Ovary (tissue), 7 donors: ENCODE measurements at regions not wholly inside any gene's neighbourhood (a gene's known extent, or its start where the extent isn't known, plus 50 kb on each side); places are given as distances from the start of the nearest gene placed in this dataset.

Experiments used
- DNase-seq, 5 donors: peaks; one replicate each; pipeline ENCODE4 v3.0.0-alpha.2; 2019 to 2020
- H3K27ac ChIP-seq, 2 donors: fragments of 200-600 bp; one replicate each; pipeline versions ENCODE4 v1.5.1 to v1.8.0; 2019 to 2022
- H3K27me3 ChIP-seq: fragments of 200-600 bp; one replicate; pipeline ENCODE4 v1.8.0; 2022
- H3K36me3 ChIP-seq: fragments of 200-600 bp; sonication (generic); one replicate; pipeline ENCODE4 v1.5.1; 2019
- H3K4me1 ChIP-seq: one replicate; pipeline ENCODE4 v1.8.1; 2013; ENCODE audit warnings: mild to moderate bottlenecking, moderate library complexity; ENCODE audit not compliant: insufficient read depth
- H3K4me3 ChIP-seq: fragments of 200-600 bp; sonication (generic); one replicate; pipeline ENCODE4 v1.5.1; 2017
- H3K9me3 ChIP-seq, 2 donors: fragments of 200-600 bp in 1 of 2; sonication (generic) in 1 of 2; one replicate each; pipeline versions ENCODE4 v1.5.1 to v1.8.1; 2013 to 2019; ENCODE audit warnings: mild to moderate bottlenecking in 1 of 2, moderate library complexity in 1 of 2
- CTCF ChIP-seq, 3 donors: fragments of 450-650 bp in 2 of 3; fragments of 200-600 bp in 1 of 3; IDR thresholded peaks; one replicate each; pipeline versions ENCODE4 v1.5.1 to v1.8.0; 2016 to 2022; ENCODE audit warnings: antibody characterized with exemption in 3 of 3, mild to moderate bottlenecking in 1 of 3
- EP300 ChIP-seq: sonication (generic); formaldehyde crosslinking; IDR thresholded peaks from one replicate; pipeline ENCODE4 v1.6.1; 2017; ENCODE audit warnings: antibody characterized with exemption
- POLR2A ChIP-seq: fragments of 450-650 bp; IDR thresholded peaks from one replicate; pipeline ENCODE4 v1.6.1; 2017; ENCODE audit warnings: antibody characterized with exemption, mild to moderate bottlenecking, moderate library complexity
- WGBS, 3 donors: extraction: QIAGEN DNeasy Blood & Tissue Kit in 1 of 3; methylation state at CpG; one replicate each; pipeline versions ENCODE4 v1.1.5 to v1.1.7; 2013 to 2017; 5-methylcytosine and 5-hydroxymethylcytosine counted together
- intact Hi-C, 4 donors: fragments of 100-400 bp; cut with DNase I; formaldehyde crosslinking; loops; one replicate each; pipeline versions ENCODE4 v1.11.0 to v1.15.1; 2022 to 2023
- donor health status: DM: no; HTN: no; CAD: no; lungs with moderate emphysema.
- donor health status: DM: no; HTN: no; CAD: no.
- donor health status: Bipolar disorder and iron deficiency.
- donor health status: DM: no; HTN: no; CAD: no.
- donor health status: DM: yes; HTN: yes; CAD: no.

GRCh38 chr6:140486450-140487361 is 1112.3 kb upstream of the CITED2 start:
- Histone ChIP-seq H3K9me3 (no peaks in the 10 kb centered on the region), H3K4me3 (no peak overlapping the region), H3K36me3 (no peaks in the 10 kb centered on the region), H3K4me1 (no peaks in the 10 kb centered on the region), H3K27ac (no peak overlapping the region), H3K27me3 (no peaks in the 10 kb centered on the region)
- TF ChIP-seq CTCF (IDR thresholded peaks at IDR 0.05) (no peak), POLR2A (no peak), EP300 (no peak)
- DNase-seq: no peak
- intact Hi-C loops: no loop called here
- WGBS, 3 donors: 74 to 76% (median 75%) methylated on average over 3 of the region's 3 CpGs

- DNase-seq: peak; percentile 28 to 64 (median 54)
Observed at GRCh38 chr6:140485740-140486449, 1111.4 kb upstream of the CITED2 start.

GRCh38 chr6:140480852-140481251 is 1106.4 kb upstream of the CITED2 start:
- no peak overlapping the region for H3K27ac ChIP-seq
- H3K36me3 ChIP-seq: no peaks in the 10 kb centered on the region
- H3K27me3 ChIP-seq: no peaks in the 10 kb centered on the region
- WGBS, 3 donors: 4 to 13% (median 7%) methylated on average over 2 of the region's 2 CpGs
- TF ChIP-seq POLR2A (no peak), CTCF (IDR thresholded peaks at IDR 0.05) (no peak), EP300 (no peak)
- no peaks in the 10 kb centered on the region for H3K9me3 ChIP-seq
- H3K4me3 ChIP-seq: no peak overlapping the region
- DNase-seq: peak in 4 of 5 donors; percentile 18 to 33 (median 28)
- intact Hi-C loops: no loop called here
- no peaks in the 10 kb centered on the region for H3K4me1 ChIP-seq

More at GRCh38 chr6:140485740-140486449, 1111.4 kb upstream of the CITED2 start:
- TF ChIP-seq EP300 (no peak), CTCF (IDR thresholded peaks at IDR 0.05) (no peak), POLR2A (no peak)
- Histone ChIP-seq H3K36me3 (no peaks in the 10 kb centered on the region), H3K4me1 (no peaks in the 10 kb centered on the region), H3K27ac (peak overlapping the region in 1 of 2 donors; percentile 7), H3K27me3 (no peaks in the 10 kb centered on the region), H3K9me3 (no peaks in the 10 kb centered on the region), H3K4me3 (no peak overlapping the region)
- WGBS, 3 donors: 7 to 23% (median 11%) methylated on average over 6 of the region's 6 CpGs
- intact Hi-C loops: no loop called here

GRCh38 chr6:140478631-140479030 is 1104.2 kb upstream of the CITED2 start:
- Histone ChIP-seq H3K27ac (no peak overlapping the region), H3K4me3 (no peak overlapping the region), H3K36me3 (no peaks in the 10 kb centered on the region), H3K4me1 (no peaks in the 10 kb centered on the region), H3K9me3 (no peaks in the 10 kb centered on the region), H3K27me3 (no peaks in the 10 kb centered on the region)
- TF ChIP-seq CTCF (IDR thresholded peaks at IDR 0.05) (no peak), POLR2A (no peak), EP300 (no peak)
- 91 to 98% (median 96%) methylated on average over 3 of the region's 3 CpGs for WGBS, 3 donors
- no peak for DNase-seq
- intact Hi-C loops: no loop called here
